ENCODE measurements at regions not wholly inside any gene's neighbourhood (a gene's known extent, or its start where the extent isn't known, plus 50 kb on each side); places are given as distances from the start of the nearest gene placed in this dataset.

GRCh38 chr19:29422486-29423085 is 103.2 kb upstream of the VSTM2B start:
- ATAC-seq (no peak), DNase-seq (no peak)
- no peak overlapping the region for H3K4me3 ChIP-seq
- H3K27ac ChIP-seq: no peak overlapping the region
- no peaks in the 10 kb centered on the region for H3K27me3 ChIP-seq
- no peaks in the 10 kb centered on the region for H3K36me3 ChIP-seq
- H3K4me1 ChIP-seq: no peaks in the 10 kb centered on the region
- H3K9me3 ChIP-seq: no peaks in the 10 kb centered on the region
- no peak for TF ChIP-seq CTCF (IDR thresholded peaks at IDR 0.05)
- intact Hi-C loops (cut with DNase I): no loop called here

GRCh38 chr19:29428071-29428470 is 97.7 kb upstream of the VSTM2B start:
- Histone ChIP-seq H3K27ac (no peak overlapping the region), H3K36me3 (no peaks in the 10 kb centered on the region), H3K27me3 (no peaks in the 10 kb centered on the region), H3K4me1 (no peaks in the 10 kb centered on the region), H3K9me3 (no peaks in the 10 kb centered on the region), H3K4me3 (no peak overlapping the region)
- intact Hi-C loops (cut with DNase I): no loop called here
- DNase-seq (no peak), ATAC-seq (no peak)
- no peak for TF ChIP-seq CTCF (IDR thresholded peaks at IDR 0.05)

- DNase-seq (no peak), ATAC-seq (no peak)
- Histone ChIP-seq H3K27me3 (no peaks in the 10 kb centered on the region), H3K9me3 (no peaks in the 10 kb centered on the region), H3K27ac (no peak overlapping the region), H3K4me3 (no peak overlapping the region), H3K4me1 (no peaks in the 10 kb centered on the region), H3K36me3 (no peaks in the 10 kb centered on the region)
- no peak for TF ChIP-seq CTCF (IDR thresholded peaks at IDR 0.05)
- intact Hi-C loops (cut with DNase I): no loop called here
Measured at GRCh38 chr19:29429021-29429420, 96.8 kb upstream of the VSTM2B start.

GRCh38 chr19:29429581-29429980 is 96.2 kb upstream of the VSTM2B start:
- Histone ChIP-seq H3K27ac (no peak overlapping the region), H3K4me1 (no peaks in the 10 kb centered on the region), H3K36me3 (no peaks in the 10 kb centered on the region), H3K4me3 (no peak overlapping the region), H3K27me3 (no peaks in the 10 kb centered on the region), H3K9me3 (no peaks in the 10 kb centered on the region)
- TF ChIP-seq CTCF (IDR thresholded peaks at IDR 0.05): no peak
- intact Hi-C loops (cut with DNase I): no loop called here
- no peak for DNase-seq
- no peak for ATAC-seq

GRCh38 chr19:29431332-29431731 is 94.5 kb upstream of the VSTM2B start:
- H3K9me3 ChIP-seq: no peaks in the 10 kb centered on the region
- no peak for ATAC-seq
- DNase-seq: no peak
- no peaks in the 10 kb centered on the region for H3K27me3 ChIP-seq
- H3K27ac ChIP-seq: no peak overlapping the region
- intact Hi-C loops (cut with DNase I): no loop called here
- H3K4me1 ChIP-seq: no peaks in the 10 kb centered on the region
- H3K36me3 ChIP-seq: no peaks in the 10 kb centered on the region
- no peak for TF ChIP-seq CTCF (IDR thresholded peaks at IDR 0.05)
- H3K4me3 ChIP-seq: no peak overlapping the region

- Histone ChIP-seq H3K27ac (no peak overlapping the region), H3K4me3 (no peak overlapping the region), H3K9me3 (no peaks in the 10 kb centered on the region), H3K27me3 (no peaks in the 10 kb centered on the region), H3K4me1 (no peaks in the 10 kb centered on the region), H3K36me3 (no peaks in the 10 kb centered on the region)
- ATAC-seq (no peak), DNase-seq (no peak)
- TF ChIP-seq CTCF (IDR thresholded peaks at IDR 0.05): no peak
- intact Hi-C loops (cut with DNase I): no loop called here
Measured at GRCh38 chr19:29432677-29433076, 93.1 kb upstream of the VSTM2B start.
